Neural progenitor cell (in vitro differentiated cells): ENCODE measurements at regions not wholly inside any gene's neighbourhood (a gene's known extent, or its start where the extent isn't known, plus 50 kb on each side); places are given as distances from the start of the nearest gene placed in this dataset.

Source experiments
- CTCF ChIP-seq: fragments of 200-600 bp; sonication (generic); IDR thresholded peaks from 2 replicates; pipeline ENCODE4 v1.5.1; 2017; ENCODE audit warnings: antibody characterized with exemption, mild to moderate bottlenecking
- EZH2 ChIP-seq: fragments of 200-600 bp; sonication (generic); IDR thresholded peaks from 2 replicates; pipeline ENCODE4 v1.6.1; 2017; ENCODE audit warnings: antibody characterized with exemption, mild to moderate bottlenecking, moderate library complexity
- EZH2phosphoT487 ChIP-seq: fragments of 200-600 bp; sonication (generic); IDR thresholded peaks from 2 replicates; pipeline ENCODE4 v1.6.1; 2017; ENCODE audit warnings: antibody characterized with exemption

GRCh38 chr3:148408667-148409066 lies 289.0 kb upstream of the AGTR1 start:
- TF ChIP-seq CTCF (no peak), EZH2phosphoT487 (no peak), EZH2 (no peak)
